Ascending aorta (tissue), 2 donors: ENCODE measurements at regions not wholly inside any gene's neighbourhood (a gene's known extent, or its start where the extent isn't known, plus 50 kb on each side); places are given as distances from the start of the nearest gene placed in this dataset.

Experiments used
- DNase-seq, 2 donors: peaks; one replicate each; pipeline ENCODE4 v3.0.0-alpha.2; 2019; ENCODE audit warnings: low spot score in 2 of 2
- H3K27ac ChIP-seq, 2 donors: fragments of 200-600 bp; sonication (generic); one replicate each; pipeline ENCODE4 v1.5.1; 2016 to 2017; ENCODE audit warnings: mild to moderate bottlenecking in 1 of 2
- H3K27me3 ChIP-seq: fragments of 200-600 bp; sonication (generic); one replicate; pipeline ENCODE4 v1.5.1; 2017
- H3K36me3 ChIP-seq, 2 donors: fragments of 200-600 bp; sonication (generic); one replicate each; pipeline ENCODE4 v1.5.1; 2016
- H3K4me1 ChIP-seq, 2 donors: fragments of 200-600 bp; sonication (generic); one replicate each; pipeline ENCODE4 v1.5.1; 2016 to 2017; ENCODE audit warnings: mild to moderate bottlenecking in 1 of 2
- H3K4me3 ChIP-seq, 2 donors: fragments of 200-600 bp; sonication (generic); one replicate each; pipeline ENCODE4 v1.5.1; 2016 to 2017; ENCODE audit warnings: mild to moderate bottlenecking in 1 of 2
- H3K9me3 ChIP-seq, 2 donors: fragments of 200-600 bp; sonication (generic); one replicate each; pipeline ENCODE4 v1.5.1; 2016
- CTCF ChIP-seq, 3 experiments: fragments of 200-600 bp in 2 of 3; fragments of 450-650 bp in 1 of 3; sonication (generic) in 2 of 3; IDR thresholded peaks; one replicate each; pipeline ENCODE4 v1.5.1; 2016 to 2019; ENCODE audit warnings: antibody characterized with exemption in 3 of 3, mild to moderate bottlenecking in 1 of 3, moderate library complexity in 1 of 3
- intact Hi-C: fragments of 100-400 bp; cut with DNase I; formaldehyde crosslinking; loops from one replicate; pipeline ENCODE4 v1.15.1; 2023

DNA sequence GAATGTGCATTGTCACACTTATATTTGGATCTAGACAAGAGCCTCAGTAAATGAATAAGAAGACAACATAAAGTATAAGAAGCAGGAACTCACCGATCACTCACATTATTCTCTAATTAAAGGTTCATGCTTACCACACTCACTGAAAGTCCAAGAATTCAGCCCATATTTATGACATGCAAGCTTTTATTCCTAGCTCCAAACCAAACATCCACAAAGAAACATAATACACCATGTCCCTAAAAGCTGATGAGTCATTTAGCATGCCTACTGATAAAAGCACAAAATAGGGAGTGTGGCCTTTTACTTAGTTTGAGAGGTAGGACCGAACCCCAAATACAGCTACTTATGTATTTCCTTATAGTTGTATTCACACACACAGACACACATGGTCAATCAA is 1094.6 kb upstream of the CDH2 start:
- no peak for DNase-seq
- intact Hi-C loops = no loop called here
- Histone ChIP-seq H3K27ac (no peak overlapping the region), H3K36me3 (no peaks in the 10 kb centered on the region), H3K9me3 (no peaks in the 10 kb centered on the region), H3K4me1 (no peaks in the 10 kb centered on the region), H3K4me3 (no peak overlapping the region), H3K27me3 (no peaks in the 10 kb centered on the region)
- TF ChIP-seq CTCF (IDR thresholded peaks at IDR 0.05) = no peak

- no peak for DNase-seq
- Histone ChIP-seq H3K4me3 (no peak overlapping the region), H3K36me3 (no peaks in the 10 kb centered on the region), H3K4me1 (no peaks in the 10 kb centered on the region), H3K9me3 (no peaks in the 10 kb centered on the region), H3K27ac (no peak overlapping the region), H3K27me3 (no peaks in the 10 kb centered on the region)
- intact Hi-C loops = no loop called here
- no peak for TF ChIP-seq CTCF (IDR thresholded peaks at IDR 0.05)
Measured at GRCh38 chr18:29259838-29260237, 1082.9 kb upstream of the CDH2 start.

DNA sequence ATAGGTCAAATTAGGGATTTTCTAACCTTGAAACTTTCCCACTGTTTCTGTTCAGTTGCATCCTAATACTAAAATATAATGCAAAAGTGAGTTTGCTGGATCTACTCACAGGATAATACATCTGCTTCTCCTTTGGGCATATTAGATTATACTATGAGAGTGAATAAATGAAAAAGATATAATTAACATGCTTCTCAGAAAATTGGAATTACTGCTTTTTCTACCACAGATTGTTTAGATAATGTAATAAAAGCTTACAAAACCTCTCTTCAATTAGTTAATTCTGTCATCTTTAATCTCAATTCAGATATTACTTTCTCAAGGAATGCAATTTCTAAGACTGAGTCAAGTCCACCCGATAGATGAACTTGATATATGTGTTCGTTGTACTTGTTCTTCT is 1077.2 kb upstream of the CDH2 start:
- H3K9me3 ChIP-seq = no peaks in the 10 kb centered on the region
- H3K36me3 ChIP-seq = no peaks in the 10 kb centered on the region
- intact Hi-C loops = no loop called here
- DNase-seq = no peak
- no peaks in the 10 kb centered on the region for H3K27me3 ChIP-seq
- H3K4me1 ChIP-seq = no peaks in the 10 kb centered on the region
- no peak overlapping the region for H3K4me3 ChIP-seq
- H3K27ac ChIP-seq = no peak overlapping the region
- no peak for TF ChIP-seq CTCF (IDR thresholded peaks at IDR 0.05)

GRCh38 chr18:29251681-29252080 is 1074.8 kb upstream of the CDH2 start:
- no peak for TF ChIP-seq CTCF (IDR thresholded peaks at IDR 0.05)
- Histone ChIP-seq H3K27me3 (no peaks in the 10 kb centered on the region), H3K36me3 (no peaks in the 10 kb centered on the region), H3K4me3 (no peak overlapping the region), H3K9me3 (no peaks in the 10 kb centered on the region), H3K4me1 (no peaks in the 10 kb centered on the region), H3K27ac (no peak overlapping the region)
- no peak for DNase-seq
- intact Hi-C loops = no loop called here

GRCh38 chr18:29250843-29251242 is 1073.9 kb upstream of the CDH2 start:
- no peaks in the 10 kb centered on the region for H3K4me1 ChIP-seq
- no peaks in the 10 kb centered on the region for H3K27me3 ChIP-seq
- no peak for DNase-seq
- no peak overlapping the region for H3K4me3 ChIP-seq
- no peak for TF ChIP-seq CTCF (IDR thresholded peaks at IDR 0.05)
- H3K9me3 ChIP-seq = no peaks in the 10 kb centered on the region
- H3K27ac ChIP-seq = no peak overlapping the region
- intact Hi-C loops = no loop called here
- no peaks in the 10 kb centered on the region for H3K36me3 ChIP-seq

GRCh38 chr18:29250259-29250658 is 1073.3 kb upstream of the CDH2 start:
- Histone ChIP-seq H3K27ac (no peak overlapping the region), H3K9me3 (no peaks in the 10 kb centered on the region), H3K36me3 (no peaks in the 10 kb centered on the region), H3K4me1 (no peaks in the 10 kb centered on the region), H3K27me3 (no peaks in the 10 kb centered on the region), H3K4me3 (no peak overlapping the region)
- no peak for DNase-seq
- TF ChIP-seq CTCF (IDR thresholded peaks at IDR 0.05) = no peak
- intact Hi-C loops = no loop called here
